GM18505 (cell line): ENCODE measurements at regions not wholly inside any gene's neighbourhood (a gene's known extent, or its start where the extent isn't known, plus 50 kb on each side); places are given as distances from the start of the nearest gene placed in this dataset.

ENCODE experiments used
- ATAC-seq: cut with Tn5 transposase; IDR thresholded peaks from one replicate; pipeline ENCODE4 v1.9.1; 2021; ENCODE audit not compliant: unreplicated experiment
- POLR2A ChIP-seq: IDR thresholded peaks from 4 replicates; pipeline ENCODE4 v1.6.1; 2011; ENCODE audit warnings: borderline replicate concordance; ENCODE audit not compliant: insufficient read depth, insufficient read length; ENCODE audit errors: extremely low read depth

DNA sequence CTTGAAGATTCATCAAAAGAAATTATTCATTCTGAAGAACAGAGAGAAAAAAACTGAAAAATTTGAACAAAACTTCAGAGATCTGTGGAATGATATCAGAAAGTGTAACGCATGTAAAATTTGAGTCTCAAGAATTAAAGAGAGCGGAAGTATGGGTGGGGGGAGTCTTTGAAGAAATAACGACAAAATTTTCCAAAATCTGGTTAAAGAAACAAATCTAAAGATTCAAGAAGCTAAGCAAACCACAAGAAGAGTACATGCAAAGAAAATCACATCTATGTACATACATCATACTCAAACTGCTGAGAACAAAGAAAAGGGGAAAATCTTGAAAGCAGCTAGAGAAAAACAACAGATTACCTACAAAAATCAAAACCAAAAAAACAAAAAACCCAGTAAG lies 149.4 kb upstream of the TBCA start:
- ATAC-seq = no peak
- TF ChIP-seq POLR2A = no peak

DNA sequence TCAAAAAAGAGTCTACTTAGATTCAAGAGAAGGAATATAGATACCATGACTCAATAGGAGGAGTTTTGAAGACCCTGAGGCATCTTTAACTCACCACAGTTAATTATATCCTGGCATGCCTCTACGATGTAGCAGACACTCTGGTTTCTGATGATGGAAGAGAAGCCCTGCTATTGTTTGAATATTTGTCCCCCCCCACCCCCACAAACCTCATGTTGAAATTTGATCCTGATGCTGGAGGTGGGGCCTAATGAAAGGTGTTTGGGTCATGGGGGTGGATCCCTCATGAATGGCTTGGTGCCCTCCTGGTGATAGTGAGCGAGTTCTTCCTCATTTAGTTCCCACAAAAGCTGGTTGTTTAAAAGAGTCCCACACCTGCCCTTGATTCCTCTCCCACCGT lies 147.9 kb upstream of the TBCA start:
- no peak for TF ChIP-seq POLR2A
- ATAC-seq = no peak

DNA sequence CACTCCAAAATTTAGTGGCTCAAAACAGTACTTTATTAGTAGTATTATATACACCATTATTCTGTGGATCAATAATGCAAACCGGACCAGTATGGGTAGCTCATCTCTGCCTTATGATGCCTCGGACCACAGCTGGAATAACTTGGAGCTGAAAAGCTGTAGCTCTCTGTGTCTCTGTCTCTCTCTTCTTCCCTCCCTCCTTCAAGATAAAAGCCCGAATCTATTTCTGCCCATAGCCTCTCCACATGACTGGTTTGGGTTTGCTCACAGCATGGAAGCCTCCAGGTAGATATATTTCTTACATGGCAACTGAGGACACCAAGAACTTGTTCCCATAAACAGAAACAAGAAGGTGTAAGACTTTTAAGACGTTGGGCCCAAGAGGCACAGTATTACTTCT lies 147.5 kb upstream of the TBCA start:
- no peak for TF ChIP-seq POLR2A
- ATAC-seq = no peak

DNA sequence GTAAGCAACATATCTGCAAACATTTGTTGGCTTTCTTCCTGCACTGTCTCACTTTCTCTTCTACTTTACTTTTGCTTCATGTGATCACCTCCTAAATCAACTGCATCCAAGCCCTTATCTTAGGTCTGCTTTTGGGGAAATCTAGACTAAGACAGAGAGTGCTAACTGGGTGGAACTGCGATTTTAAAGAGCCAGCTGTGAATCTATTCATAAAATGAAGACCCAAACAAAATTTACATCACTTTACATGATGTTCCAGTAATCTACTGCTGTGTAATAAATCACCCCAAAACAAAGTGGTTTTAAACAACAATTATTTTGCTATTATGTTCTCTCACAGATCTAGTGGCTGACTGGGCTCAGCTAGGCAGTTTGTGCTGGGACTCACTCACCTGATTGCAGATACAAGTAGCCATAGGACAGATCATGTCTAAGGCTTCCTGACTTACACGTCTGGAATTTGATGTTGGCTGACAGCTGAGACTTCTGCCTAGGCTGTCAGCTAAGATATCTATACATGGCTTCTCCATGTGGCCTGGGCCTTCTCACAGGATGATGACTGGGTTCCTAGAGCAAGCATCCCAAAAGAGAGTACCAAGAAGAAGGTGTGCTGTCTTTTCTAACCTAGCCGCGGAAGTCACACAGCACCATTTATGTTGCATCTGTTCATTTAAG lies 145.1 kb upstream of the TBCA start:
- no peak for TF ChIP-seq POLR2A
- ATAC-seq = no peak

DNA sequence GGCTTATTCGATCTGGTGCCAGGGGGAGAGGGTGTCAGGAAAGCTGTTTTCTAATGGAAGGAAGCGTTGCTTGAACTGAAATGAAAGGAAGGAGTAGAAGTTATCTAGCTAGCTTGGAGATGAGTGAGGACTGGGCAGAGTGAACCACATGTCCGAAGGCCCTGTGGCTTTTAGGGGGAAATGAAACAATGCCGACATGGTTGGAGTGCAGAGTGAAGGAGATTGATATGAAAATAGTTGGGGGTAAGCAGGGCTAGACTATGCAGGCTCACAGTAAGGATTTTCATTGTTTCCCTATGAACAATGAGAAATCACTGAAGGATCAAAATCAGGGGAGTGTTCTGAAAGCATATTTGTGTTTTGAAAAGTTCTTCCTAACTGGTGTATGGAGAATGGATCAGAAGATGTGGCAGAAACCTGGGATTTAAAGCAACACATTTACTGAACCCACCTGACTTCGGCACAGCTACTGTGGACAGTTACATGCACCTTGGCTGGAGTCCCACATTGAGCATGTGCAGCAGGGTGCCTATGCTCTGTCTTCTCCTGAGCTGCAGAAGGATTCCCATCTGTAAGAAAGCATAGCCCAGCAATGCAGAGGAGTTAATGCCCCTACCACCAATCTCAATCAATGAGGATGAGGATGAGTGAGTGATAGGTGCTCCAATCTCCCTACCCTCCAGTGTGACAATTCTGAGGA lies 144.4 kb upstream of the TBCA start:
- ATAC-seq = no peak

DNA sequence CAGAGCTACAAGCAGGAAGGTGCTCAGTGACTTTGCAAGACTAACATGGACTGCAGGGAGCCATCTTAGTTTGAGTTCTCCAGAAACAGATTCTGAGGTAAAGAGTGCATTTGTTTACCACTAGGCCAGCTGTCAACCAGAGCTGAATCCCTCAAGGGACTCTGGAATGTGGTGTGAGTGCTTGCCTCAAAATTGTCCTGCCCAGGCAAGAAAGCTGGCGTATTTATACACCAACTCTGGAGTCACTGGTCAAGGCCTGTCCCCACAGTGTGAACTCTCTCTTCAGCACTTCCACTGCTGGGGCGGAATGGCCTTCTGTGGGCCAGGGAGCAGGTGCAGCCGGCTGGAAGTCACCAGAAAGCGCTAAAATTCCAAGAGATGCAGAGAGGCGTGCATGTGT lies 139.2 kb upstream of the TBCA start:
- no peak for ATAC-seq
- TF ChIP-seq POLR2A = no peak

More for the DNA sequence above, 144.4 kb upstream of the TBCA start:
- no peak for TF ChIP-seq POLR2A

DNA sequence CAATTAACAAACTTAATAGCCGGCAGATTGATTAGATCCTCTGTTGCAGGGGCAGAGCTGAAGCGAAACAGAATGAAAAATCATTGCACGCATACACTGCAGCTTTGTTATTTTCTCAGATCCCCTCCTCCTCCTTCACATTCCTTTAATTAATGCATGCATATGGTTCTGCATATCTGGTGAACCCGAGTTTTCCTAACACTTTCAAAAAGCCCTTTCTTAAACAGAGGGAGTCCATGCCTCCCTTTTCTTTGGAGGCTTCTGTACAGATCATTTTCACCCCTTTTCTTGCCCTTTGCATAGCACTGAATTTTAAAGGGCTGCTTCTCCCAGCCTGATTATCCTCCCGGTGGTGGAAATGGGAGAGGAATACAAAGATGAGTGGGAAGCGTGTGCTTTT lies 136.6 kb upstream of the TBCA start:
- ATAC-seq = no peak
- no peak for TF ChIP-seq POLR2A

DNA sequence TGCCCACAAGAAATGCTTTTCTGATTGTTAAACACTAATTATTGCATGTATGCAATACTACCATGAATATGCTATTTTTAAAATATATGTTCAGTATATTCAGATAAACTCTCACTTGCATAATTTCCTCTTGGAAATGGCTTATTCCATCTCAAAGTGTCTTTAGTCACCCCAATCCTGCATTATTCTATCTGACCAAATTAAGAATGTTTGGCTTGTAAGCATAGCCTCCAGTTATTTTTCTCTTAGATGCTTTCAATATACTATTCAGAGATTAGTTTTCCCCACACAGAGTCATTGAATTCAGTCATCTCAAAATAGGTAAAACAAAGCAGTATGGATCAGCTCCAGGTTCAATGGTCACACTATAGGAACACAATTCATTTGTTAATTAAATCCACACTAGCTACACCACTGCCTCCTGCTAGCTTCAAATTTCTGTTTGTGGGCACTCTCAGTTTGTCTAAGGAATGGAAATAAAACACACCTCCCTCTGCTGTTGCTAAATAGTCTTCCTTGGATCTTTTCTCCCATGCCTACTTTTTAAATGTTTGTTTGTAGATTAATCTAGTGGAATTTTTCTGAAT lies 134.6 kb upstream of the TBCA start:
- no peak for TF ChIP-seq POLR2A
- no peak for ATAC-seq

DNA sequence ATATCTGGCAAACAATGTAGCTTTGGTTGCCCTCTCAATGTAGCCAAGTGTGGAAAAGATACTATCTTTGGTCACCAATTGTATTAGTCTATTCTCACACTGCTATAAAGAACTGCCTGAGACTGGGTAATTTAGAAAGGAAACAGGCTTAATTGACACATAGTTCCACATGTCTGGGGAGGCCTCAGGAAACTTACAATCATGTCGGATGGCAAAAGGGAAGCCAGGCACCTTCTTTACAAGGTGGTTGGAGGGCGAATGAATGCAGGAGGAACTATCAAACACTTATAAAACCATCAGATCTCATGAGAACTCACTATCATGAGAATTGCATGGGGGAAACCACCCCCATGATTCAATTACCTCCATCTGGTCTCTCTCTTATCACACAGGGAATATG lies 133.1 kb upstream of the TBCA start:
- no peak for TF ChIP-seq POLR2A
- ATAC-seq = no peak

DNA sequence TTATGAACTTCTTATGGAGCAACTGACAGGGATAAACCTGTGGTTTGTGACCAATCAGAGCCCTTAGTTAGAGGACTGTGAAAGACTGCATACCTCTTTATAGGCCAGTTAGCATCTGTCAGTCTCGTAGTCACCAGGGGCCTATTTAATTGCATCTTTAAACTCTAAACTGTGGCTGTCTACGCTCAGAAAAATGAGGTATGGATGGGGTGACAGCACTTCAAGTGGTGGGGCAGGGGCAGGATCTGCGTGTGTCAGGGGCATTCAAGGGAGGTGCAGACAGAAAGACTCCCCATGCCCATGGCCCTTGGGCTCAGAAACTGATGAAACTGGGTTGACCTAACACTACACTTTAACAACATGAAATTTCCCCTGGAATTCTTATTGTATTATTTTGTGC lies 132.6 kb upstream of the TBCA start:
- TF ChIP-seq POLR2A = no peak
- ATAC-seq = no peak

DNA sequence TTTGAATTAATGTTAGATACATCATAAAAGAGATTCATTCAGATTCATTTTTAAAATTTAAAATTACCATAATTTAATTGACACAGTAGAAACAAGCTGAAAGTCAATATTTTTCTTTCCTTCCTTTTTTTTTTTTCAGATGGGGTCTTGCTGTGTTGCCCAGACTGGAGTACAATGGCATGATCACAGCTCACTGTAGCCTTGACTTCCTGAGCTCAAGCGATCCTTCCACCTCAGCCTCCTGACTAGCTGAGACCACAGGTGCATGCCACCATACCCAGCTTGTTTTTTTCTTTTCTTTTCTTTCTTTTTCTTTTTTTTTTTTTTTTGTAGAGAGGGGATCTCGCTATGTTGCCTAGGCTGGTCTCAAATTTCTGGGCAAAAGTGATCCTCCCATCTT lies 131.6 kb upstream of the TBCA start:
- no peak for TF ChIP-seq POLR2A
- ATAC-seq = no peak

DNA sequence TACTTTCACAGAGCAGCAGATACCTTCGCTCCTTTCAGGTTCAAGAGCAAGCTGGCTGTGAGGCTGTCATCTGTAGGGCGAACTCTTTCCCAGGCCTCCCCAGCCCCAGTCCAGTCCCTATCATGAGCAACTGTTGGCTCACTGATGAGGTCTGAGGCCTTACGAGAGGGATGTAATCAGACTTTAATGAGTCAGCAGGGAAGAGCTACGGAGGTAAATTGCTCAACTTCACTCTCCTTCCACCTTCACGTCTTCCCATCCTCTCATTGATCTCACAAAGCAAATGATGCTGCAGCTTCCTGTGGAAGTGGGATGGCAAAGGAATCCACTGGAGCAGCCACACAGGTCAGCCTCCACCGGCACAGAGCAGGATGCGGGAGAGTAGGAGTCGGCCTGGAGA lies 130.7 kb upstream of the TBCA start:
- ATAC-seq = no peak
- no peak for TF ChIP-seq POLR2A

DNA sequence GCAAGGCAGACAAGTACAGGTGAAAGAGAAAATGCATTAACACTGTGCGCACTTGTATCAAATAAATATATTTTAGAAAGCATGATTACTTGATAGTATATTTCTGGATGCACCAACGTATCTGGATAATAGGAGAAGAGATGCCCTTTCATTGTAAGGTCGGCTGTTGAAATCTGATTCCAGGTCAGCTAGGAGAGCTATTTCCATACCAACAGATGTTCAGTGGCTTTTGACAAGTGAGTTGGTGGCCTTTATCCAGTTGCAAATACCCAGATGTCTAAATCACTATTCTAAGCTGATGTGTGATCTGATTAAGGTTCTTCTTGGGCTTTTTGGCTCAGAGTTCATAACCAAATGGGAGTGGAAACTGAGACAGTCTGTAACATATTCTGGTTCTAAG lies 128.2 kb upstream of the TBCA start:
- TF ChIP-seq POLR2A = no peak
- ATAC-seq = no peak

DNA sequence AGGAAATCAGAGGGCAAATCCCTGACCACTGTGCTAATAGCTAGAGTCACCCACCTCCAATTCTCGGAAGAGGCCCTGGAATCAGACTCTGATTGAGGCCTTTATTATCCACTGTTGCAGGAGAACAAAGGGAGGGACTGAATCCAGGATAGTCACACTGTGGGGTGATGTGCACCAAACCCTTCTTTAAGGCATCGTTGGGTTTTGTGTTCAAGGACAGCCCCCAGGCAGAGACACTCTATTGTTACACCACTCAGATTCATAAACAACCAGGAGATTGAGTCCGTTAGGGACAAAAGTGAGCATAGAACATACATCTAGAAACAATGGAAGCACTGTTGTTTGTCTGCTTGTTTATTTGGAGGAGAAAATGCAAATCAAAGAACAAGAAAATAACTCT lies 124.6 kb upstream of the TBCA start:
- no peak for TF ChIP-seq POLR2A
- no peak for ATAC-seq
